HEK293 (cell line): ENCODE measurements at regions not wholly inside any gene's neighbourhood (a gene's known extent, or its start where the extent isn't known, plus 50 kb on each side); places are given as distances from the start of the nearest gene placed in this dataset.

Experiments
- CTCF ChIA-PET: fragments of 350-600 bp; formaldehyde crosslinking; extraction: SDS; loops from one replicate; lab custom pipeline; 2021; ENCODE audit warnings: antibody characterized with exemption; lab: Yijun Ruan, JAX
- POLR2A ChIA-PET: fragments of 300-600 bp; formaldehyde crosslinking; extraction: SDS; loops from one replicate; lab custom pipeline; 2020; ENCODE audit warnings: antibody characterized with exemption, inconsistent platforms; lab: Yijun Ruan, JAX
- H3K27ac ChIP-seq: fragments of 200-500 bp; sonication (Bioruptor generic); 2 replicates; pipeline ENCODE4 v1.5.1; 2014; ENCODE audit warnings: low read depth, low read length, control low read depth, inconsistent platforms; ENCODE audit errors: extremely low read depth
- H3K36me3 ChIP-seq, 2 experiments: fragments of 200-500 bp in 1 of 2; sonication (Bioruptor generic) in 1 of 2; 1 replicate in 1 of 2; 2 replicates in 1 of 2; pipeline ENCODE4 v1.5.1; 2014 to 2017; ENCODE audit warnings: inconsistent platforms in 2 of 2, low read length in 2 of 2; ENCODE audit not compliant: control insufficient read depth in 2 of 2, insufficient read depth in 1 of 2
- H3K4me1 ChIP-seq: fragments of 200-500 bp; sonication (Bioruptor generic); 2 replicates; pipeline ENCODE4 v1.5.1; 2014; ENCODE audit warnings: mild to moderate bottlenecking, low read length, inconsistent platforms; ENCODE audit not compliant: control insufficient read depth, insufficient read depth
- H3K4me3 ChIP-seq: 2 replicates; pipeline ENCODE4 v1.5.1; 2011; ENCODE audit warnings: low read depth, mild to moderate bottlenecking, control low read depth, low read length, moderate library complexity
- H3K9me3 ChIP-seq: fragments of 200-500 bp; sonication (Bioruptor generic); 2 replicates; pipeline ENCODE4 v1.5.1; 2014; ENCODE audit warnings: low read depth, low read length, inconsistent platforms; ENCODE audit not compliant: control insufficient read depth, insufficient read depth
- ATF2 ChIP-seq: fragments of 450-650 bp; formaldehyde crosslinking; IDR thresholded peaks from 2 replicates; pipeline ENCODE4 v1.5.1; 2016; ENCODE audit warnings: missing biosample characterization, missing genetic modification characterization, low read depth
- GLI2 ChIP-seq: fragments of 450-650 bp; formaldehyde crosslinking; IDR thresholded peaks from 2 replicates; pipeline ENCODE4; 2017; ENCODE audit warnings: missing biosample characterization, missing genetic modification characterization, low read depth, borderline replicate concordance
- KLF8 ChIP-seq: fragments of 450-650 bp; formaldehyde crosslinking; IDR thresholded peaks from 2 replicates; pipeline ENCODE4 v1.5.1; 2016; ENCODE audit warnings: missing biosample characterization, missing genetic modification characterization
- RBAK ChIP-seq: fragments of 450-650 bp; formaldehyde crosslinking; IDR thresholded peaks from 2 replicates; pipeline ENCODE4 v1.5.1; 2016; ENCODE audit warnings: missing biosample characterization, missing genetic modification characterization
- WT1 ChIP-seq: fragments of 450-650 bp; formaldehyde crosslinking; IDR thresholded peaks from 2 replicates; pipeline ENCODE4 v1.5.1; 2016; ENCODE audit warnings: missing biosample characterization, missing genetic modification characterization
- ZNF174 ChIP-seq: fragments of 450-650 bp; formaldehyde crosslinking; IDR thresholded peaks from 2 replicates; pipeline ENCODE4 v1.5.0; 2017; ENCODE audit warnings: missing biosample characterization, mild to moderate bottlenecking, missing genetic modification characterization
- ZNF18 ChIP-seq: fragments of 450-650 bp; formaldehyde crosslinking; IDR thresholded peaks from 2 replicates; pipeline ENCODE4 v1.5.1; 2016; ENCODE audit warnings: missing biosample characterization, missing genetic modification characterization
- ZNF274 ChIP-seq, 2 experiments: fragments of 200-500 bp in 1 of 2; fragments of 450-650 bp in 1 of 2; sonication (Bioruptor generic) in 1 of 2; formaldehyde crosslinking in 1 of 2; IDR thresholded peaks; 2 replicates each; pipeline versions ENCODE4 v1.5.1 to v1.6.1; 2014 to 2016; ENCODE audit warnings: borderline replicate concordance in 1 of 2, inconsistent platforms in 1 of 2, low read length in 1 of 2, missing biosample characterization in 1 of 2, missing genetic modification characterization in 1 of 2
- ZNF391 ChIP-seq: fragments of 450-650 bp; formaldehyde crosslinking; IDR thresholded peaks from 2 replicates; pipeline ENCODE4 v1.5.1; 2016; ENCODE audit warnings: low read depth, missing biosample characterization, missing genetic modification characterization, borderline replicate concordance
- ZNF501 ChIP-seq: fragments of 450-650 bp; formaldehyde crosslinking; IDR thresholded peaks from 2 replicates; pipeline ENCODE4 v1.5.1; 2016; ENCODE audit warnings: missing biosample characterization, missing genetic modification characterization
- ZNF518A ChIP-seq: fragments of 450-650 bp; formaldehyde crosslinking; conservative IDR thresholded peaks from 2 replicates; pipeline ENCODE4 v1.5.1; 2016; ENCODE audit warnings: low read depth, missing biosample characterization, missing genetic modification characterization
- ZNF549 ChIP-seq: fragments of 450-650 bp; IDR thresholded peaks from 2 replicates; pipeline ENCODE4 v1.5.1; 2018; ENCODE audit warnings: missing biosample characterization, missing genetic modification characterization, mild to moderate bottlenecking, inconsistent platforms, moderate library complexity
- ZNF558 ChIP-seq: fragments of 450-650 bp; formaldehyde crosslinking; IDR thresholded peaks from 2 replicates; pipeline ENCODE4 v1.5.1; 2016; ENCODE audit warnings: missing biosample characterization, missing genetic modification characterization
- ZNF610 ChIP-seq: fragments of 450-650 bp; formaldehyde crosslinking; IDR thresholded peaks from 2 replicates; pipeline ENCODE4 v1.5.1; 2016; ENCODE audit warnings: missing biosample characterization, missing genetic modification characterization, borderline replicate concordance
- ZNF623 ChIP-seq: fragments of 450-650 bp; formaldehyde crosslinking; IDR thresholded peaks from 2 replicates; pipeline ENCODE4 v1.5.1; 2016; ENCODE audit warnings: missing biosample characterization, missing genetic modification characterization
- ZNF624 ChIP-seq: fragments of 450-650 bp; formaldehyde crosslinking; IDR thresholded peaks from 2 replicates; pipeline ENCODE4 v1.5.1; 2017; ENCODE audit warnings: missing biosample characterization, missing genetic modification characterization
- ZNF645 ChIP-seq: fragments of 450-650 bp; formaldehyde crosslinking; IDR thresholded peaks from 2 replicates; pipeline ENCODE4; 2016; ENCODE audit warnings: missing biosample characterization, missing genetic modification characterization
- ZNF664 ChIP-seq: fragments of 450-650 bp; formaldehyde crosslinking; IDR thresholded peaks from 2 replicates; pipeline ENCODE4 v1.5.1; 2016; ENCODE audit warnings: missing biosample characterization, missing genetic modification characterization
- ZNF843 ChIP-seq: fragments of 450-650 bp; formaldehyde crosslinking; IDR thresholded peaks from 2 replicates; pipeline ENCODE4 v1.5.1; 2016; ENCODE audit warnings: missing biosample characterization, missing genetic modification characterization
- ZSCAN18 ChIP-seq: fragments of 450-650 bp; formaldehyde crosslinking; IDR thresholded peaks from 2 replicates; pipeline ENCODE4 v1.5.1; 2016; ENCODE audit warnings: missing biosample characterization, missing genetic modification characterization

GRCh38 chr7:84368122-84368521, 173.5 kb upstream of the SEMA3A start:
- CTCF ChIA-PET, result interaction anchor here (0.6 kb wide), 1 partner anchor 1530 kb away, joined by 4 read pairs; no protein-coding TSS in a partner anchor
- no peak for TF ChIP-seq ZSCAN18 (tag by site-specific recombination)
- no peak for TF ChIP-seq ZNF549
- TF ChIP-seq ZNF174 (tag by site-specific recombination), result no peak
- TF ChIP-seq ZNF558, result no peak
- TF ChIP-seq GLI2 (tag by site-specific recombination), result no peak
- TF ChIP-seq ZNF391 (tag by site-specific recombination), result no peak
- no peak for TF ChIP-seq ZNF623 (tag by site-specific recombination)
- no peak for TF ChIP-seq ZNF610
- no peak for TF ChIP-seq ZNF518A
- TF ChIP-seq KLF8 (tag by site-specific recombination), result no peak
- no peak for TF ChIP-seq ZNF843
- TF ChIP-seq ZNF18 (tag by site-specific recombination), result no peak
- TF ChIP-seq ZNF624 (tag by site-specific recombination), result no peak
- TF ChIP-seq ZNF645, result no peak
- TF ChIP-seq ZNF274 (IDR thresholded peaks at IDR 0.05; ENCODE audit: low read length), result no peak
- no peak for TF ChIP-seq ZNF274 (tag by site-specific recombination; IDR thresholded peaks at IDR 0.05; ENCODE audit: borderline replicate concordance)
- no peak for TF ChIP-seq RBAK (tag by site-specific recombination)
- no peak for TF ChIP-seq WT1 (tag by site-specific recombination)
- no peak for TF ChIP-seq ZNF664 (tag by site-specific recombination)
- TF ChIP-seq ZNF501 (tag by site-specific recombination), result no peak
- TF ChIP-seq ATF2 (tag by site-specific recombination), result no peak
- Histone ChIP-seq H3K9me3 (no peaks in the 10 kb centered on the region), H3K4me1 (no peaks in the 10 kb centered on the region), H3K27ac (no peak overlapping the region), H3K4me3 (no peak overlapping the region), H3K36me3 (no peaks in the 10 kb centered on the region)
- POLR2A ChIA-PET, result no interaction called here
